ENCODE measurements at regions not wholly inside any gene's neighbourhood (a gene's known extent, or its start where the extent isn't known, plus 50 kb on each side); places are given as distances from the start of the nearest gene placed in this dataset.

GRCh38 chr9:109708451-109708945 lies 71.5 kb upstream of the PALM2AKAP2 start:
- TF ChIP-seq CTCF (optimal IDR thresholded peaks at IDR 0.05 in 1 of 3, IDR thresholded peaks at IDR 0.05 in 1 of 3, conservative IDR thresholded peaks at IDR 0.05 in 1 of 3; ENCODE audit: extremely low read depth in 1 of 3, insufficient read depth in 2 of 3, low read length in 3 of 3) (no peak), EZH2 (IDR thresholded peaks at IDR 0.05; ENCODE audit: low read length) (no peak)
